IPS-20b (cell line): ENCODE measurements at regions not wholly inside any gene's neighbourhood (a gene's known extent, or its start where the extent isn't known, plus 50 kb on each side); places are given as distances from the start of the nearest gene placed in this dataset.
"Not testable (repeated sequence)": the region's sequence is repeated elsewhere in the genome, so short reads cannot be mapped to it uniquely, and the experiment has no call there.

Experiments used
- H3K27ac ChIP-seq: one replicate; pipeline ENCODE4 v1.5.1; 2013; ENCODE audit warnings: low read length
- H3K27me3 ChIP-seq: 2 replicates; pipeline ENCODE4 v1.6.1; 2013; ENCODE audit warnings: mild to moderate bottlenecking, low read length, inconsistent platforms; ENCODE audit not compliant: insufficient read depth
- H3K36me3 ChIP-seq: 2 replicates; pipeline ENCODE4 v1.6.1; 2013; ENCODE audit warnings: low read depth, mild to moderate bottlenecking, inconsistent platforms, low read length, moderate library complexity; ENCODE audit not compliant: insufficient read depth
- H3K4me1 ChIP-seq: 2 replicates; pipeline ENCODE4 v1.6.1; 2013; ENCODE audit warnings: mild to moderate bottlenecking, control low read depth, inconsistent platforms, low read length, moderate library complexity; ENCODE audit not compliant: insufficient read depth
- H3K4me3 ChIP-seq: 2 replicates; pipeline ENCODE4 v1.5.1; 2013; ENCODE audit warnings: mild to moderate bottlenecking, low read length, inconsistent platforms
- H3K9ac ChIP-seq: 2 replicates; pipeline ENCODE4 v1.6.1; 2013; ENCODE audit warnings: low read depth, mild to moderate bottlenecking, inconsistent platforms, low read length, moderate library complexity
- H3K9me3 ChIP-seq: 2 replicates; pipeline ENCODE4 v1.6.1; 2013; ENCODE audit warnings: mild to moderate bottlenecking, low read depth, low read length, inconsistent platforms; ENCODE audit not compliant: insufficient read depth

DNA sequence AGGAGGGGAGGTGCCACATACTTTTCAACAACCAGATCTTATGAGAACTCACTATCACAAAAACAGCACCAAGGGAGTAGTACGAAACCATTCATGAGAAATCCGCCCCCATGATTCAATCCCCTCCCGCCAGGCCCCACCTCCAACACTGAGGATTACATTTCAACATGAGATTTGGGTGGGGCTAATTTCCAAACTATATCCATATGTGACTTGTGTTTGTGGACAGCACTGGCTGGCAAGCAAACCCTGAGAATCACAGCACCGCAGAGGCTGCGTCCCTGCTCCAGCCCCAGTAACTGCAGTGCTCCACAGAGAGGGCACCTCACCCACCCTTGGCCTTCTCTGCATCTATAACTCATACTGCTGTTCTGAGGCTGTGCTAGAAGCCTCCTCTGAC, 211.2 kb upstream of the PODXL start:
- no peak overlapping the region for H3K9ac ChIP-seq

DNA sequence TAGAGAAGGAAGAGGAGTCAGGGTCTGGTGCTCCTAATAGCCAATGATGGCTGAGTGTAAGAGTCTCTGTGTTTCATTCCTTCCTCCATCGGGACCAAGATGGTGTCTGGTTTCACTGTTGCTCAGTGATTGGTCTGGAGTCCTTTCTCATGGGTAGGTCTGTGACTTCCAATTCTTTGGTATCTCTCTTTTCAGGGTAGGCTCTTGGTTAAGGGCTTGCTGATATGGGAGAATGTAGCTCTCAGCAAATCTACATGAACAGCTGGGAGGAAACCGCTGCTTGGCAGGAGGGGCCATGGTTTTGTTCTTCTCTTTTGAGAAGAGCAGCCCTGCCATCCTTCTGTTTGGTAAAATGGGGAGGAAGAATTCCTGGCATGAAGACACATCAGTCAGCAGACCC, 209.1 kb upstream of the PODXL start:
- Histone ChIP-seq H3K9ac (no peak overlapping the region), H3K4me1 (no peaks in the 10 kb centered on the region), H3K27ac (no peak overlapping the region), H3K36me3 (no peaks in the 10 kb centered on the region), H3K4me3 (no peak overlapping the region), H3K27me3 (no peaks in the 10 kb centered on the region), H3K9me3 (no peaks in the 10 kb centered on the region; the same call in 1 of the 2 replicates)

More for the DNA sequence above, 211.2 kb upstream of the PODXL start:
- Histone ChIP-seq H3K4me1 (no peaks in the 10 kb centered on the region), H3K27me3 (no peaks in the 10 kb centered on the region), H3K9me3 (no peaks in the 10 kb centered on the region; the same call in 1 of the 2 replicates), H3K4me3 (no peak overlapping the region), H3K36me3 (no peaks in the 10 kb centered on the region), H3K27ac (no peak overlapping the region)

DNA sequence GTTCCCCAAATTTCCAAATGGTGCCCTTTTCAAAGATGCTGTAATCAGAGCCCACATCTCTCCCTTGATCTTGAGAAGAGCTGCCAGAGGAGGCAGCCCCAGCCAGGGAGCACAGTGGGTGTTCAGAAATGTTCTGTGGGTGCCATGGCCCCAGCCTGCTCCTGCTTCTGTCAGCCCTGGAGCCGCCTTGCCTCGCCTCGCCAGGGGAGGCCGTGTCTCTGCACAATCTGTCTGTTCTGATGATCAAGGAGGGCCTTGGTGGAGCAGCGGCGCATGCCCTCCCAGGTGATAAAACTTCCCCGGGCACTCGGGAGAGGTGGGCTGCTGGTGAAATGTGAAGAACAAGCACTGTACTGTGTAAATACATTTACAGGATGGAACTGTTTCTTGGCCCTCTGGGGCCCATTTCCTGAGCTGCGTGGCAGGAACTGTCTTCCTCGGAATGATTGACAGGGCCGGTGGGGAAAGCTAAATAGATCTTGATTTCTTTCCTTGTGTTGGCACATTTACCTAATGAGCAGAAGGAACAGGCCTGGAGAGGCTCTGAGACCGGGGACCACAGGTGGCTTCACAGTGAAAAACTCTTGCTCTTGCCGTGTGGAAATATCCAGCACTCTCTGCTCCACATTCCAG, 207.8 kb upstream of the PODXL start:
- Histone ChIP-seq H3K4me1 (no peaks in the 10 kb centered on the region), H3K9ac (no peak overlapping the region), H3K9me3 (no peaks in the 10 kb centered on the region; the same call in 1 of the 2 replicates), H3K27me3 (no peaks in the 10 kb centered on the region), H3K27ac (no peak overlapping the region), H3K4me3 (no peak overlapping the region), H3K36me3 (no peaks in the 10 kb centered on the region)

DNA sequence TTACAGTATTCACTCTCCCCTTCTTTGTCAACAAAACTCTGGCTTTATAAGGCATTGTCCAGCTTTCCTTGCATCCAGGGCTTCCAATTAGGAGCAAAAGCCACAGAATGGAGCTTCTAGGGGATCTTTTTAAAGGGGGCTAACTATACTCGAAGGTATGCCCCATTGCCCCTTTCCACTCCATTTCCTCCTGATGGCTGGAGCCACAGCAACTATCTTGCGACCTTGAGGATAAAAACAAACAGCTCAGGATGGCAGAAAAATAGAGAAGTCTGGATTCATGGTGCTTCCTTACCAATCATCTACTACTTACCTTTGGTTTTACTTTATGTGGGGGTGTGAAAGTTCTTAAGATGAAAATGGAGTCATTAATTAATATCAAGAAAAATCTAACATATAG, 206.3 kb upstream of the PODXL start:
- Histone ChIP-seq H3K27me3 (no peaks in the 10 kb centered on the region), H3K9me3 (no peaks in the 10 kb centered on the region; the same call in 1 of the 2 replicates), H3K9ac (no peak overlapping the region), H3K4me3 (no peak overlapping the region), H3K36me3 (no peaks in the 10 kb centered on the region), H3K4me1 (no peaks in the 10 kb centered on the region), H3K27ac (no peak overlapping the region)

DNA sequence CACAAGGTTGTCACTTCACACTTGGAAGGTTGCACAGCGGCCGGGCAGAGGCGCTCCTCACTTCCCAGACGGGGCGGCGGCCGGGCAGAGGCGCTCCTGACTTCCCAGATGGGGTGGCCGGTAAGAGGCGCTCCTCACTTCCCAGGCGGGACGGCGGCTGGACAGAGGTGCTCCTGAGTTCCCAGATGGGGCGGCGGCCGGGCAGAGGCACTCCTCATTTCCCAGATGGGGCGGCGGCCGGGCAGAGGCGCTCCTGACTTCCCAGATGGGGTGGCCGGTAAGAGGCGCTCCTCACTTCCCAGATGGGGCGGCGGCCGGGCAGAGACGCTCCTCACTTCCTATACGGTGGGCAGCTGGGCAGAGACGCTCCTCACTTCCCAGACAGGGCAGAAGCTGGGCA, 199.4 kb upstream of the PODXL start:
- not testable (repeated sequence) for H3K36me3 ChIP-seq, H3K27ac ChIP-seq, H3K9ac ChIP-seq, H3K4me3 ChIP-seq, H3K4me1 ChIP-seq, H3K27me3 ChIP-seq, H3K9me3 ChIP-seq

GRCh38 chr7:131753620-131754222, 197.3 kb upstream of the PODXL start:
- H3K36me3 ChIP-seq = no peaks in the 10 kb centered on the region
- no peaks in the 10 kb centered on the region for H3K27me3 ChIP-seq
- no peaks in the 10 kb centered on the region for H3K4me1 ChIP-seq
- H3K4me3 ChIP-seq = no peak overlapping the region
- no peak overlapping the region for H3K9ac ChIP-seq
- no peak overlapping the region for H3K27ac ChIP-seq
- no peaks in the 10 kb centered on the region; the same call in 1 of the 2 replicates for H3K9me3 ChIP-seq

DNA sequence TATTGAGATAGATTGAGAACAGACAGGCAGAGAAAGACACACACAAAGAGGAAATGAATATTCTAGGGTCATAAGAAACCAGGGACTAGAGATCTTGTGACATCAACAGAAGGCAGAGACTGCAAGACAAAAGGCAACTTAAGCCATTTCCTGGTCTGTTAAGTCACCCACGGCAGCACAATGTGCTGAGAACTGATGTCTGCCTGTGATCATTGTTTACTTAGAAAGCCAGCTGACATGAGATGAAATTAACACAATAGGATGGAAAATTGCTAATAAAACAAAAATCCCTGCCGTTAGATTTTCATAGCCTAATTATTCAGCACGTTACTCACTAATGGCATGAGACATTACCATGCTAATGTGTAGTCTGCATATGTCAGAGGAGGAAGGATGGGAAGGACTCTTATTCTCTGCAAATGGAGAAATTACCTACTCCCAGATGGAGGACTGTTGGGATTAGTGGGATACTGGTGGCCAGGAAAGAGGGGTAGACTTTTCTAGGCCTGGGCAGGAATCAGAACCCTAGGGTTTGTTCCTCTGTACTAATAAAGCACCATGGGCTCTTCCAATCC, 191.3 kb upstream of the PODXL start:
- Histone ChIP-seq H3K9me3 (no peaks in the 10 kb centered on the region), H3K9ac (no peak overlapping the region), H3K27me3 (no peaks in the 10 kb centered on the region), H3K27ac (no peak overlapping the region), H3K4me3 (no peak overlapping the region), H3K4me1 (peaks cover 21% of the 10 kb centered on the region), H3K36me3 (no peaks in the 10 kb centered on the region)

DNA sequence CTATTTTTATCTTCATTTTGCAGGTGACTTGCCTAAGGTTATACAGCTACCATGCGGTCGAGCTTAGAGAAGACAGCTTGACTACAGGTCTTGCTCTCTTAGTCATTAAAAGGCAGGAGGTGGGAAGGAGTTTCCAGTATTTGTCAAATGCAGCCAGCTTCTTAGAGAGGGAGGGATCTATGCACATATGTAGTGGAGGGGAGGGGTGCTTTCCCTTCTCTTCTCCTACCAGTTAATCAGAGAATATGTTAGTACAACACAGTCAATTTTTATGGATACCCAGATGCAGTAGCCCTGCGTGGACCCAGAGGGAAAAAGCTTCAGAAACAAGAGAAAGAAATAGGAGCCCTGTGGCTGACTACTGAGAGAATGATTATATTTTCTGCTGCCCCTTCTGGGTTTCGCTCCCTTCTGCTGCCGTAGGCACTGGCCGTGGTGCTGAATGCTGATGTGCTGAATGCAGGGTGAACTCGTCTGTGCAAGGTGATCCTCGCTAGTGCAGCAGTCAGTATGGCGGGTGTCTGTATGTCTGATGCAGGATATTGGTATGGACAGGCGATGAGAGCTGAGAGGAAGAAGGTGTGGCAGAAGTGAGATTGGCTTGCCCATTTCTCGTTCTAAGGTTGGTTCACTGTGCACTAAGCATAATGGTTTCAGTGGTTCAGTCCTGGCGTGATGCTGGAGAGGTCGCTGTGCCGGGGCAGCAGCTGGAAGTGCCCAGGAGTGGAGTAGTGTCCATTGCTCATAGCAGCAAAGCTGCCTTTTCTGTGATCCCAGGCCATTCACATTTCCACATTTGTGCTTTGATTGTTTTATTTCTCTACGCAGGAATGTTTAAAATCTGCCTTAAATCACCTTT, 189.2 kb upstream of the PODXL start:
- H3K27me3 ChIP-seq = no peaks in the 10 kb centered on the region; the same call in 1 of the 2 replicates
- no peak overlapping the region for H3K27ac ChIP-seq
- no peak overlapping the region for H3K9ac ChIP-seq
- H3K4me1 ChIP-seq = peaks cover 21% of the 10 kb centered on the region
- H3K4me3 ChIP-seq = no peak overlapping the region
- H3K9me3 ChIP-seq = no peaks in the 10 kb centered on the region
- H3K36me3 ChIP-seq = no peaks in the 10 kb centered on the region

DNA sequence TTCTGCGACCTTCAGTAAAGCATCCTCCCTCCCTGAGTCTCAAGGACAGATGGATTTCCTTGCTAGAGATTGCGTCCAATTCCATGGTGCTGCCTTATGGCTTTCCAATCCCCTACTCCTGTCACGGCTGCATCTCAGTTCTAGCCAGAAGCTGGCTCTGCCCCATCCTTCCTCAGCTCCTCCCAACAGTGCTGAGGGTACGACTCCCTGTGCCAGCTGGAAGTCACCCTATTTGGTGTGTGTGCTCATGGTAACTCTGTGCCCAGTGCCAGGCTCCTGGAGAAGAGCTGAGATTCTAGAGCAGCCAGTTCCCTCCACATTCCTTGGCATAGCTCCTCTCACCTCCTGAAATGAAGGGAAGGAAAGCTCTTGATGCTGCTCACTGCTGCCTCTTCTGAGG, 185.0 kb upstream of the PODXL start:
- Histone ChIP-seq H3K27me3 (no peaks in the 10 kb centered on the region; the same call in 1 of the 2 replicates), H3K4me3 (no peak overlapping the region), H3K27ac (no peak overlapping the region), H3K4me1 (0 out of 2 replicates have a peak, but pooled peaks cover 5% of the 10 kb centered on the region), H3K36me3 (no peaks in the 10 kb centered on the region), H3K9me3 (no peaks in the 10 kb centered on the region), H3K9ac (no peak overlapping the region)

GRCh38 chr7:131737746-131738465, 181.5 kb upstream of the PODXL start:
- Histone ChIP-seq H3K9me3 (no peaks in the 10 kb centered on the region), H3K27me3 (no peaks in the 10 kb centered on the region; the same call in 1 of the 2 replicates), H3K4me3 (no peak overlapping the region), H3K4me1 (no peaks in the 10 kb centered on the region), H3K9ac (no peak overlapping the region), H3K36me3 (no peaks in the 10 kb centered on the region), H3K27ac (no peak overlapping the region)

- H3K9me3 ChIP-seq = no peaks in the 10 kb centered on the region
- H3K4me1 ChIP-seq = no peaks in the 10 kb centered on the region
- no peaks in the 10 kb centered on the region for H3K27me3 ChIP-seq
- H3K4me3 ChIP-seq = no peak overlapping the region
- no peak overlapping the region for H3K9ac ChIP-seq
- no peaks in the 10 kb centered on the region for H3K36me3 ChIP-seq
- H3K27ac ChIP-seq = no peak overlapping the region
Measured at GRCh38 chr7:131735101-131735500, 178.7 kb upstream of the PODXL start.
